PC-3 (cell line): ENCODE measurements at regions not wholly inside any gene's neighbourhood (a gene's known extent, or its start where the extent isn't known, plus 50 kb on each side); places are given as distances from the start of the nearest gene placed in this dataset.

Source experiments
- CTCF ChIP-seq: fragments of 300-600 bp; sonication (generic); conservative IDR thresholded peaks from 2 replicates; pipeline ENCODE4 v1.5.1; 2017; ENCODE audit warnings: antibody characterized with exemption, low read depth, mild to moderate bottlenecking, low read length
- EZH2 ChIP-seq: fragments of 300-600 bp; sonication (generic); IDR thresholded peaks from one replicate; pipeline ENCODE4 v1.6.1; 2017; ENCODE audit warnings: antibody characterized with exemption, mild to moderate bottlenecking, low read length; ENCODE audit not compliant: unreplicated experiment
- EZH2phosphoT487 ChIP-seq: fragments of 300-600 bp; sonication (generic); IDR thresholded peaks from 2 replicates; pipeline ENCODE4 v1.6.1; 2018; ENCODE audit warnings: mild to moderate bottlenecking, antibody characterized with exemption, low read length, borderline replicate concordance

DNA sequence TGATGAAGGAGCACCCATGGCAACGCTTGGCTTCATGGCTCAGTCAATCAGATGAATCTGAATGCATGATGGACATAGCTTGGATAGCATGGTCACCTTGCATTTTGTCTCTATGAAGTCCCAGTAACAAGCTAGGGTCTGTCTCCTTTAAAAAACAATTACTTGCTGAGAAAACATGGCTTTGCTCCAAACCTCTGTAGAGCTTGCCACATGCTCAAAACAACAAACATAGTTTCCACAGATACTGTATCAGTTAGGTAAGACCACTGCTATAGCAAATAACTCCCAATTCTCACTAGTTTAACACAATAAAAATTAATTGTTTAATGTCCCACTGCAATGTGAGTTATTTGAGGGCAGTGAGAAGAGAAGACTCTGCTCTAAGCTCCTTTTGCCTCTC, 401.0 kb downstream of the IRS1 start:
- TF ChIP-seq EZH2phosphoT487 (no peak), CTCF (no peak), EZH2 (no peak)
